HepG2 (cell line): ENCODE measurements at regions not wholly inside any gene's neighbourhood (a gene's known extent, or its start where the extent isn't known, plus 50 kb on each side); places are given as distances from the start of the nearest gene placed in this dataset.

ENCODE experiments used
- ASH2L ChIP-seq: fragments of 300-600, 200-600 bp; sonication (generic); IDR thresholded peaks from 2 replicates; pipeline ENCODE4 v1.7.0; 2017; ENCODE audit warnings: low read depth, mild to moderate bottlenecking, moderate library complexity, mixed read lengths, low read length; ENCODE audit not compliant: insufficient read length
- TF ChIP-seq, protein P1 (sequence below): IDR thresholded peaks from 2 replicates; pipeline ENCODE4 v1.6.1; 2018; ENCODE audit warnings: missing genetic modification reagents
- TF ChIP-seq, protein P2 (sequence below): sonication (generic); formaldehyde crosslinking; IDR thresholded peaks from 2 replicates; pipeline ENCODE4 v1.4.0; 2020; ENCODE audit warnings: missing genetic modification reagents

DNA sequence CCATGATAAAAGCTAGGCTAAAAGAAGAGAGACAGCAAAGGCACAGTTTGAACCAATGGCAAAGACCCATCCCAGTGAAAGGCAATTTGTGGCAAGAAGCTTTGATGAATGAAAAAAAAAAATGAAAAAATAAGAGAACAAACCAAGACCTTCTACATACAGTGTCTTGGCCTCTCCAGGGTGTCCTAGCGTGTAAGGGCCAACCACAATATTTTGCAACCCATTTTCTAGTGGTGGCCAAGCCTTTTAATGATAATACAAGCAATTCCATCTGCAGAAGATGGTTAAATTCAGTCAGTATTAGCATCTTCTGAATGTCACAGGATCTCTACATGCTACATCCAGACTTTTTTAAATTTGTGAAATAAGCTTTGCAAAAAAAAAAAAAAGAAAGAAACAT is 270.4 kb downstream of the LRATD1 start:
- TF ChIP-seq, protein P1, sequence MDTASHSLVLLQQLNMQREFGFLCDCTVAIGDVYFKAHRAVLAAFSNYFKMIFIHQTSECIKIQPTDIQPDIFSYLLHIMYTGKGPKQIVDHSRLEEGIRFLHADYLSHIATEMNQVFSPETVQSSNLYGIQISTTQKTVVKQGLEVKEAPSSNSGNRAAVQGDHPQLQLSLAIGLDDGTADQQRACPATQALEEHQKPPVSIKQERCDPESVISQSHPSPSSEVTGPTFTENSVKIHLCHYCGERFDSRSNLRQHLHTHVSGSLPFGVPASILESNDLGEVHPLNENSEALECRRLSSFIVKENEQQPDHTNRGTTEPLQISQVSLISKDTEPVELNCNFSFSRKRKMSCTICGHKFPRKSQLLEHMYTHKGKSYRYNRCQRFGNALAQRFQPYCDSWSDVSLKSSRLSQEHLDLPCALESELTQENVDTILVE (CRISPR knock-in tag), result no peak
- TF ChIP-seq, protein P2, sequence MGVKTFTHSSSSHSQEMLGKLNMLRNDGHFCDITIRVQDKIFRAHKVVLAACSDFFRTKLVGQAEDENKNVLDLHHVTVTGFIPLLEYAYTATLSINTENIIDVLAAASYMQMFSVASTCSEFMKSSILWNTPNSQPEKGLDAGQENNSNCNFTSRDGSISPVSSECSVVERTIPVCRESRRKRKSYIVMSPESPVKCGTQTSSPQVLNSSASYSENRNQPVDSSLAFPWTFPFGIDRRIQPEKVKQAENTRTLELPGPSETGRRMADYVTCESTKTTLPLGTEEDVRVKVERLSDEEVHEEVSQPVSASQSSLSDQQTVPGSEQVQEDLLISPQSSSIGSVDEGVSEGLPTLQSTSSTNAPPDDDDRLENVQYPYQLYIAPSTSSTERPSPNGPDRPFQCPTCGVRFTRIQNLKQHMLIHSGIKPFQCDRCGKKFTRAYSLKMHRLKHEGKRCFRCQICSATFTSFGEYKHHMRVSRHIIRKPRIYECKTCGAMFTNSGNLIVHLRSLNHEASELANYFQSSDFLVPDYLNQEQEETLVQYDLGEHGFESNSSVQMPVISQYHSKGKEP (CRISPR knock-in tag), result no peak
- no peak for TF ChIP-seq ASH2L
